Gastrocnemius medialis (tissue), 4 donors: ENCODE measurements at regions not wholly inside any gene's neighbourhood (a gene's known extent, or its start where the extent isn't known, plus 50 kb on each side); places are given as distances from the start of the nearest gene placed in this dataset.

Experiments used
- ATAC-seq, 2 donors: fragments of 150-250 bp; one replicate each; pipeline ENCODE4 v1.9.1; 2016
- DNase-seq, 2 donors: peaks; one replicate each; pipeline ENCODE4 v3.0.0-alpha.2; 2019
- H3K27ac ChIP-seq, 4 donors: fragments of 200-600 bp; sonication (generic); 1 replicate in 1 of 4; 2 replicates in 3 of 4; pipeline ENCODE4 v1.5.1; 2016 to 2018; ENCODE audit warnings: mild to moderate bottlenecking in 2 of 4, moderate library complexity in 1 of 4
- H3K27me3 ChIP-seq, 3 donors: fragments of 200-600 bp; sonication (generic) in 2 of 3; 1 replicate in 1 of 3; 2 replicates in 2 of 3; pipeline versions ENCODE4 v1.5.1 to v1.6.0; 2016 to 2019; ENCODE audit warnings: mild to moderate bottlenecking in 1 of 3, moderate library complexity in 1 of 3
- H3K36me3 ChIP-seq, 2 donors: fragments of 200-600 bp; sonication (generic) in 1 of 2; one replicate each; pipeline ENCODE4 v1.5.1; 2017 to 2018
- H3K4me1 ChIP-seq, 2 donors: fragments of 200-600 bp; sonication (generic) in 1 of 2; one replicate each; pipeline ENCODE4 v1.5.1; 2016 to 2017; ENCODE audit warnings: mild to moderate bottlenecking in 2 of 2
- H3K4me3 ChIP-seq, 4 donors: fragments of 200-600 bp; sonication (generic) in 3 of 4; 1 replicate in 1 of 4; 2 replicates in 3 of 4; pipeline ENCODE4 v1.5.1; 2016 to 2019; ENCODE audit warnings: mild to moderate bottlenecking in 2 of 4
- H3K9me3 ChIP-seq, 3 donors: fragments of 200-600 bp; sonication (generic) in 2 of 3; 1 replicate in 1 of 3; 2 replicates in 2 of 3; pipeline ENCODE4 v1.5.1; 2016 to 2019
- CTCF ChIP-seq, 5 experiments: fragments of 450-650 bp in 3 of 5; fragments of 200-600 bp in 2 of 5; sonication (generic) in 2 of 5; IDR thresholded peaks in 4 of 5; conservative IDR thresholded peaks in 1 of 5; 1 replicate in 4 of 5; 2 replicates in 1 of 5; pipeline ENCODE4 v1.5.1; 2016 to 2019; ENCODE audit warnings: antibody characterized with exemption in 5 of 5, mild to moderate bottlenecking in 3 of 5, moderate library complexity in 3 of 5
- POLR2A ChIP-seq, 2 donors: fragments of 450-650 bp; IDR thresholded peaks; one replicate each; pipeline ENCODE4 v1.6.1; 2017; ENCODE audit warnings: antibody characterized with exemption in 2 of 2, mild to moderate bottlenecking in 2 of 2, moderate library complexity in 2 of 2
- in situ Hi-C, 4 donors: fragments of 200-750 bp; cut with MboI; loops; one replicate each; pipeline versions ENCODE4 v1.15.0 to v1.8.0; 2017; ENCODE audit warnings: low sequenced_read_pairs in 4 of 4
- intact Hi-C: fragments of 100-400 bp; cut with DNase I; formaldehyde crosslinking; loops from one replicate; pipeline ENCODE4 v1.15.1; 2023; ENCODE audit warnings: low total_unique reads

GRCh38 chr9:13689925-13690324, 410.4 kb upstream of the MPDZ start:
- intact Hi-C loops (loop anchor here (2.0 to 5.0 kb wide), 2 partner anchors 243 to 261 kb away; no protein-coding TSS in a partner anchor), in situ Hi-C loops (loop anchor here in 1 of 4 donors (10.0 to 25.0 kb wide), 2 partner anchors 245 to 722 kb away; no protein-coding TSS in a partner anchor)
- peak overlapping the region; percentile 56 to 82 (median 78) for H3K27ac ChIP-seq
- peak; percentile 23 to 27 for DNase-seq
- no peaks in the 10 kb centered on the region for H3K27me3 ChIP-seq
- ATAC-seq, result peak; percentile 90 to 95
- H3K4me3 ChIP-seq, result no peak overlapping the region
- peaks cover 16% of the 10 kb centered on the region in 2 donors for H3K4me1 ChIP-seq
- no peaks in the 10 kb centered on the region for H3K36me3 ChIP-seq
- H3K9me3 ChIP-seq, result no peaks in the 10 kb centered on the region
- TF ChIP-seq CTCF (IDR thresholded peaks at IDR 0.05 in 4 of 5, conservative IDR thresholded peaks at IDR 0.05 in 1 of 5) (no peak), POLR2A (IDR thresholded peaks at IDR 0.05) (peak in 1 of 2 donors; percentile 34)

GRCh38 chr9:13688990-13689600, 409.6 kb upstream of the MPDZ start:
- intact Hi-C loops, result loop anchor here (2.0 to 5.0 kb wide), 2 partner anchors 242 to 260 kb away; no protein-coding TSS in a partner anchor
- no peak for TF ChIP-seq POLR2A (IDR thresholded peaks at IDR 0.05)
- peak in 4 of 5 experiments; percentile 23 to 62 (median 44) for TF ChIP-seq CTCF (IDR thresholded peaks at IDR 0.05 in 4 of 5, conservative IDR thresholded peaks at IDR 0.05 in 1 of 5)
- H3K4me3 ChIP-seq, result no peak overlapping the region
- H3K4me1 ChIP-seq, result peaks cover 16 to 20% of the 10 kb centered on the region in 2 donors
- no peaks in the 10 kb centered on the region for H3K36me3 ChIP-seq
- DNase-seq (no peak), ATAC-seq (peak in 1 of 2 donors; percentile 32)
- peak overlapping the region; percentile 56 to 82 (median 78) for H3K27ac ChIP-seq
- H3K9me3 ChIP-seq, result no peaks in the 10 kb centered on the region
- H3K27me3 ChIP-seq, result no peaks in the 10 kb centered on the region
- in situ Hi-C loops, result loop anchor here in 1 of 4 donors (10.0 to 25.0 kb wide), 2 partner anchors 244 to 723 kb away; no protein-coding TSS in a partner anchor

- no peaks in the 10 kb centered on the region for H3K9me3 ChIP-seq
- ATAC-seq, result peak in 1 of 2 donors; percentile 40
- H3K4me3 ChIP-seq, result no peak overlapping the region
- in situ Hi-C loops, result loop anchor here in 1 of 4 donors (10.0 to 25.0 kb wide), 2 partner anchors 244 to 724 kb away; no protein-coding TSS in a partner anchor
- no peaks in the 10 kb centered on the region for H3K36me3 ChIP-seq
- H3K27ac ChIP-seq, result peak overlapping the region; percentile 56 to 82 (median 78)
- no peaks in the 10 kb centered on the region for H3K27me3 ChIP-seq
- intact Hi-C loops, result loop anchor here (2.0 to 5.0 kb wide), 2 partner anchors 241 to 260 kb away; no protein-coding TSS in a partner anchor
- no peak for DNase-seq
- TF ChIP-seq CTCF (IDR thresholded peaks at IDR 0.05 in 4 of 5, conservative IDR thresholded peaks at IDR 0.05 in 1 of 5), result no peak
- no peak for TF ChIP-seq POLR2A (IDR thresholded peaks at IDR 0.05)
- H3K4me1 ChIP-seq, result peaks cover 16 to 20% of the 10 kb centered on the region in 2 donors
These were observed 408.9 kb upstream of the MPDZ start for GRCh38 chr9:13688223-13688989.

DNA sequence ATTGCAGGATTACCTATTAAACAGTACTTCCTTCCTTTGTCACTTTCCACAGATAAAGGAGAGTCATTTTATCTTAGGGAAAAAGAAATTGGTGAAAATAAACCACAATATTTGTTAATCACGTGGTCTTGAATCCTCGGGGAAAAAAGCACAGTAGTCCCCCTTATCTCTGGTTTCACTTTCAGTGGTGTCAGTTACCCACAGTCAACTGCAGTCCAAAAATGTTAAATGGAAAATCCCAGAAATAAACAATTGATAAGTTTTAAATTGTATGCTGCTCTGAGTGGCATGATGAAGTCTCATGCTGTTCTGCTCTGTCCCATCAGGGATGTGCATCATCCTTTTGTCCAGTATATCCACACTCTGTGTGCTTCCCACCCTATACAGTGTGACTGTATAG, 405.2 kb upstream of the MPDZ start:
- H3K36me3 ChIP-seq, result no peaks in the 10 kb centered on the region
- no peaks in the 10 kb centered on the region for H3K27me3 ChIP-seq
- no peak overlapping the region for H3K27ac ChIP-seq
- peaks cover 14 to 17% of the 10 kb centered on the region in 2 donors for H3K4me1 ChIP-seq
- peaks cover 0 to 3% (median 0%) of the 10 kb centered on the region in 3 donors for H3K9me3 ChIP-seq
- in situ Hi-C loops, result loop anchor here in 1 of 4 donors (10.0 to 25.0 kb wide), 2 partner anchors 240 to 728 kb away; no protein-coding TSS in a partner anchor
- no peak for TF ChIP-seq CTCF (IDR thresholded peaks at IDR 0.05 in 4 of 5, conservative IDR thresholded peaks at IDR 0.05 in 1 of 5)
- TF ChIP-seq POLR2A (IDR thresholded peaks at IDR 0.05), result no peak
- H3K4me3 ChIP-seq, result no peak overlapping the region
- intact Hi-C loops, result loop anchor here (5.0 kb wide), 1 partner anchor 237 kb away; no protein-coding TSS in a partner anchor
- no peak for ATAC-seq
- DNase-seq, result no peak
